ENCODE measurements at regions not wholly inside any gene's neighbourhood (a gene's known extent, or its start where the extent isn't known, plus 50 kb on each side); places are given as distances from the start of the nearest gene placed in this dataset.

- no peak for DNase-seq
Observed at GRCh38 chr7:36011588-36011965, 141.5 kb upstream of the EEPD1 start.

GRCh38 chr7:36013246-36014014 is 139.6 kb upstream of the EEPD1 start:
- no peak for DNase-seq

- DNase-seq, result no peak
Observed at GRCh38 chr7:36014961-36015360, 138.1 kb upstream of the EEPD1 start.

GRCh38 chr7:36015733-36016132 is 137.3 kb upstream of the EEPD1 start:
- DNase-seq, result no peak

GRCh38 chr7:36016648-36017047 is 136.4 kb upstream of the EEPD1 start:
- DNase-seq, result no peak

- DNase-seq, result no peak
Observed at GRCh38 chr7:36017111-36017510, 135.9 kb upstream of the EEPD1 start.

- no peak for DNase-seq
Observed at GRCh38 chr7:36018816-36019484, 134.1 kb upstream of the EEPD1 start.

- no peak for DNase-seq
Observed at GRCh38 chr7:36019538-36019937, 133.5 kb upstream of the EEPD1 start.

GRCh38 chr7:36019980-36020379 is 133.1 kb upstream of the EEPD1 start:
- DNase-seq, result no peak

- DNase-seq, result no peak
Observed at GRCh38 chr7:36021367-36021766, 131.7 kb upstream of the EEPD1 start.

GRCh38 chr7:36021917-36022550 is 131.0 kb upstream of the EEPD1 start:
- DNase-seq, result no peak

GRCh38 chr7:36023033-36023560 is 130.0 kb upstream of the EEPD1 start:
- DNase-seq, result peak; percentile 42

- no peak for DNase-seq
Observed at GRCh38 chr7:36025190-36025589, 127.9 kb upstream of the EEPD1 start.

- no peak for DNase-seq
Observed at GRCh38 chr7:36029311-36029710, 123.7 kb upstream of the EEPD1 start.

- DNase-seq, result no peak
Observed at GRCh38 chr7:36029853-36030515, 123.1 kb upstream of the EEPD1 start.

- no peak for DNase-seq
Observed at GRCh38 chr7:36032361-36032818, 120.7 kb upstream of the EEPD1 start.

GRCh38 chr7:36034020-36034419 is 119.0 kb upstream of the EEPD1 start:
- DNase-seq, result no peak

GRCh38 chr7:36035186-36035585 is 117.9 kb upstream of the EEPD1 start:
- DNase-seq, result no peak

GRCh38 chr7:36036590-36036989 is 116.5 kb upstream of the EEPD1 start:
- no peak for DNase-seq

GRCh38 chr7:36037121-36037662 is 115.9 kb upstream of the EEPD1 start:
- DNase-seq, result peak; percentile 43

GRCh38 chr7:36038063-36038721 is 114.9 kb upstream of the EEPD1 start:
- DNase-seq, result no peak

GRCh38 chr7:36039243-36039642 is 113.8 kb upstream of the EEPD1 start:
- DNase-seq, result no peak

All from MV-4-11 (cell line).